Ovary (tissue), 3 donors: ENCODE measurements at regions not wholly inside any gene's neighbourhood (a gene's known extent, or its start where the extent isn't known, plus 50 kb on each side); places are given as distances from the start of the nearest gene placed in this dataset.

ENCODE experiments used
- CTCF ChIP-seq, 3 donors: fragments of 450-650 bp in 2 of 3; fragments of 200-600 bp in 1 of 3; IDR thresholded peaks; one replicate each; pipeline versions ENCODE4 v1.5.1 to v1.8.0; 2016 to 2022; ENCODE audit warnings: antibody characterized with exemption in 3 of 3, mild to moderate bottlenecking in 1 of 3
- EP300 ChIP-seq: sonication (generic); formaldehyde crosslinking; IDR thresholded peaks from one replicate; pipeline ENCODE4 v1.6.1; 2017; ENCODE audit warnings: antibody characterized with exemption
- POLR2A ChIP-seq: fragments of 450-650 bp; IDR thresholded peaks from one replicate; pipeline ENCODE4 v1.6.1; 2017; ENCODE audit warnings: antibody characterized with exemption, mild to moderate bottlenecking, moderate library complexity
- donor health status: DM: no; HTN: no; CAD: no.

GRCh38 chr3:146827836-146828235 is 222.7 kb upstream of the PLSCR5 start:
- no peak for TF ChIP-seq CTCF (IDR thresholded peaks at IDR 0.05)
- no peak for TF ChIP-seq POLR2A
- TF ChIP-seq EP300, result no peak
